GM19395 (cell line): ENCODE measurements at regions not wholly inside any gene's neighbourhood (a gene's known extent, or its start where the extent isn't known, plus 50 kb on each side); places are given as distances from the start of the nearest gene placed in this dataset.
"Not testable (repeated sequence)": the region's sequence is repeated elsewhere in the genome, so short reads cannot be mapped to it uniquely, and the experiment has no call there.

Source experiments
- ATAC-seq: cut with Tn5 transposase; IDR thresholded peaks from one replicate; pipeline ENCODE4 v1.9.1; 2021; ENCODE audit warnings: mild to moderate bottlenecking, moderate library complexity; ENCODE audit not compliant: unreplicated experiment

- ATAC-seq: not testable (repeated sequence)
These were observed 61.7 kb downstream of the DMRTA1 start for GRCh38 chr9:22508354-22508753.

- no peak for ATAC-seq
These were observed 62.2 kb downstream of the DMRTA1 start for GRCh38 chr9:22508790-22509189.

GRCh38 chr9:22512495-22512894 is 65.9 kb downstream of the DMRTA1 start:
- ATAC-seq: peak; percentile 80

- ATAC-seq: no peak
These were observed 68.2 kb downstream of the DMRTA1 start for GRCh38 chr9:22514871-22515270.

GRCh38 chr9:22522206-22522740 is 75.6 kb downstream of the DMRTA1 start:
- no peak for ATAC-seq

GRCh38 chr9:22528485-22528884 is 81.9 kb downstream of the DMRTA1 start:
- no peak for ATAC-seq

- ATAC-seq: no peak
These were observed 83.0 kb downstream of the DMRTA1 start for GRCh38 chr9:22529426-22530199.

- no peak for ATAC-seq
These were observed 89.2 kb downstream of the DMRTA1 start for GRCh38 chr9:22535780-22536179.

- ATAC-seq: no peak
These were observed 91.1 kb downstream of the DMRTA1 start for GRCh38 chr9:22537721-22538120.

GRCh38 chr9:22548625-22549024 is 102.0 kb downstream of the DMRTA1 start:
- ATAC-seq: no peak

- ATAC-seq: no peak
These were observed 128.1 kb downstream of the DMRTA1 start for GRCh38 chr9:22574740-22575139.

- ATAC-seq: no peak
These were observed 134.2 kb downstream of the DMRTA1 start for GRCh38 chr9:22580788-22581187.

GRCh38 chr9:22582221-22582620 is 135.6 kb downstream of the DMRTA1 start:
- ATAC-seq: no peak

- ATAC-seq: no peak
These were observed 142.3 kb downstream of the DMRTA1 start for GRCh38 chr9:22588918-22589317.

GRCh38 chr9:22590336-22591033 is 143.9 kb downstream of the DMRTA1 start:
- ATAC-seq: no peak

GRCh38 chr9:22595805-22596204 is 149.2 kb downstream of the DMRTA1 start:
- no peak for ATAC-seq

- ATAC-seq: no peak
These were observed 170.5 kb downstream of the DMRTA1 start for GRCh38 chr9:22617156-22617555.

- ATAC-seq: no peak
These were observed 176.2 kb downstream of the DMRTA1 start for GRCh38 chr9:22622815-22623214.

GRCh38 chr9:22623236-22623635 is 176.6 kb downstream of the DMRTA1 start:
- ATAC-seq: no peak

GRCh38 chr9:22625540-22625939 is 178.9 kb downstream of the DMRTA1 start:
- no peak for ATAC-seq

GRCh38 chr9:22643541-22643940 is 196.9 kb downstream of the DMRTA1 start:
- ATAC-seq: no peak

- no peak for ATAC-seq
These were observed 199.3 kb downstream of the DMRTA1 start for GRCh38 chr9:22645893-22646292.
